SK-N-SH (cell line): ENCODE measurements at regions not wholly inside any gene's neighbourhood (a gene's known extent, or its start where the extent isn't known, plus 50 kb on each side); places are given as distances from the start of the nearest gene placed in this dataset.

Experiments
- RCOR1 ChIP-seq: fragments of 150-350 bp; IDR thresholded peaks from 2 replicates; pipeline ENCODE4 v1.6.1; 2017; ENCODE audit warnings: antibody characterized with exemption, low read length
- RXRA ChIP-seq: IDR thresholded peaks from 2 replicates; pipeline ENCODE4 v1.4.0; 2012; ENCODE audit warnings: low read depth, mild to moderate bottlenecking, borderline replicate concordance
- SMC3 ChIP-seq: IDR thresholded peaks from 2 replicates; pipeline ENCODE4 v1.6.1; 2012; ENCODE audit warnings: low read depth, low read length, improper control_type of control experiment
- TEAD4 ChIP-seq: IDR thresholded peaks from 2 replicates; pipeline ENCODE4 v1.4.0; 2012; ENCODE audit warnings: mild to moderate bottlenecking, borderline replicate concordance; ENCODE audit not compliant: insufficient read depth
- TF ChIP-seq, protein P1 (sequence below): fragments of 200-600 bp; sonication (generic); IDR thresholded peaks from 2 replicates; pipeline ENCODE4 v1.6.1; 2017; ENCODE audit warnings: antibody characterized with exemption, mild to moderate bottlenecking, moderate library complexity
- TF ChIP-seq, protein P2 (sequence below): IDR thresholded peaks from 2 replicates; pipeline ENCODE4 v1.4.0; 2012; ENCODE audit warnings: low read depth, borderline replicate concordance
- TF ChIP-seq, protein P3 (sequence below): IDR thresholded peaks from 2 replicates; pipeline ENCODE4 v1.6.1; 2012; ENCODE audit warnings: mild to moderate bottlenecking, low read depth, low read length, moderate library complexity

DNA sequence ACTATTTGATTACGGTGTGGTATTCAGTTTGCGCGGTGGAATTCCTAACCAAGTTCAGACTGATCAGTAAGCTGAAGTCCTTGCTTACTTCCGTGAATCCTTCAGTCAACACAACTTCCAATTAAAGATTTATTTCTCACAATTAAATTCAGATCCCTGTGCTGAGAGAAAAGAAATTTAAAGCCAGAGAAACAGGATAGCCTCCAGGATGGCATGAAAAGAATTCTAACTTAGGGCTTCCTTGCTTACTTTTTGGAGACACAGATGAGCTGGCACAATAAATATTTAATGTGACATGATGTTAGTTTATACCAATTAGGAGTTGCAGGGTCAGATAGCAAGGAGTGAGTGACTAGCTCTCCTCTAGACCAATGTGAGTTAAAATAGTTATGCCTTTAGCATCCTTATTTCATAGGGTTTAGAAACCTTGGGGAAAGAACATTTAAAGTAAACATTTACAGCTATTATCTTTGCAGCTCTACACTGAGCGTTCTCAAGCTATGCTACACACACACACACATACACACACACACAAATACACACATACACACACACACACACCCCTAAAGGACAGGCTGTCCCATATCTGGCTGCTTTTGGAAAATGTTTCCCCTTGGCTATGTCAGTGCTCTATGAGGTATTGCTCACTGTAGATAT lies 151.0 kb downstream of the TRIB2 start:
- TF ChIP-seq, protein P1, sequence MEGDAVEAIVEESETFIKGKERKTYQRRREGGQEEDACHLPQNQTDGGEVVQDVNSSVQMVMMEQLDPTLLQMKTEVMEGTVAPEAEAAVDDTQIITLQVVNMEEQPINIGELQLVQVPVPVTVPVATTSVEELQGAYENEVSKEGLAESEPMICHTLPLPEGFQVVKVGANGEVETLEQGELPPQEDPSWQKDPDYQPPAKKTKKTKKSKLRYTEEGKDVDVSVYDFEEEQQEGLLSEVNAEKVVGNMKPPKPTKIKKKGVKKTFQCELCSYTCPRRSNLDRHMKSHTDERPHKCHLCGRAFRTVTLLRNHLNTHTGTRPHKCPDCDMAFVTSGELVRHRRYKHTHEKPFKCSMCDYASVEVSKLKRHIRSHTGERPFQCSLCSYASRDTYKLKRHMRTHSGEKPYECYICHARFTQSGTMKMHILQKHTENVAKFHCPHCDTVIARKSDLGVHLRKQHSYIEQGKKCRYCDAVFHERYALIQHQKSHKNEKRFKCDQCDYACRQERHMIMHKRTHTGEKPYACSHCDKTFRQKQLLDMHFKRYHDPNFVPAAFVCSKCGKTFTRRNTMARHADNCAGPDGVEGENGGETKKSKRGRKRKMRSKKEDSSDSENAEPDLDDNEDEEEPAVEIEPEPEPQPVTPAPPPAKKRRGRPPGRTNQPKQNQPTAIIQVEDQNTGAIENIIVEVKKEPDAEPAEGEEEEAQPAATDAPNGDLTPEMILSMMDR = no peak
- TF ChIP-seq RCOR1 (no peak), SMC3 (no peak), TEAD4 (no peak), RXRA (no peak)
- TF ChIP-seq, protein P2, sequence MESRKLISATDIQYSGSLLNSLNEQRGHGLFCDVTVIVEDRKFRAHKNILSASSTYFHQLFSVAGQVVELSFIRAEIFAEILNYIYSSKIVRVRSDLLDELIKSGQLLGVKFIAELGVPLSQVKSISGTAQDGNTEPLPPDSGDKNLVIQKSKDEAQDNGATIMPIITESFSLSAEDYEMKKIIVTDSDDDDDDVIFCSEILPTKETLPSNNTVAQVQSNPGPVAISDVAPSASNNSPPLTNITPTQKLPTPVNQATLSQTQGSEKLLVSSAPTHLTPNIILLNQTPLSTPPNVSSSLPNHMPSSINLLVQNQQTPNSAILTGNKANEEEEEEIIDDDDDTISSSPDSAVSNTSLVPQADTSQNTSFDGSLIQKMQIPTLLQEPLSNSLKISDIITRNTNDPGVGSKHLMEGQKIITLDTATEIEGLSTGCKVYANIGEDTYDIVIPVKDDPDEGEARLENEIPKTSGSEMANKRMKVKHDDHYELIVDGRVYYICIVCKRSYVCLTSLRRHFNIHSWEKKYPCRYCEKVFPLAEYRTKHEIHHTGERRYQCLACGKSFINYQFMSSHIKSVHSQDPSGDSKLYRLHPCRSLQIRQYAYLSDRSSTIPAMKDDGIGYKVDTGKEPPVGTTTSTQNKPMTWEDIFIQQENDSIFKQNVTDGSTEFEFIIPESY = no peak
- TF ChIP-seq, protein P3, sequence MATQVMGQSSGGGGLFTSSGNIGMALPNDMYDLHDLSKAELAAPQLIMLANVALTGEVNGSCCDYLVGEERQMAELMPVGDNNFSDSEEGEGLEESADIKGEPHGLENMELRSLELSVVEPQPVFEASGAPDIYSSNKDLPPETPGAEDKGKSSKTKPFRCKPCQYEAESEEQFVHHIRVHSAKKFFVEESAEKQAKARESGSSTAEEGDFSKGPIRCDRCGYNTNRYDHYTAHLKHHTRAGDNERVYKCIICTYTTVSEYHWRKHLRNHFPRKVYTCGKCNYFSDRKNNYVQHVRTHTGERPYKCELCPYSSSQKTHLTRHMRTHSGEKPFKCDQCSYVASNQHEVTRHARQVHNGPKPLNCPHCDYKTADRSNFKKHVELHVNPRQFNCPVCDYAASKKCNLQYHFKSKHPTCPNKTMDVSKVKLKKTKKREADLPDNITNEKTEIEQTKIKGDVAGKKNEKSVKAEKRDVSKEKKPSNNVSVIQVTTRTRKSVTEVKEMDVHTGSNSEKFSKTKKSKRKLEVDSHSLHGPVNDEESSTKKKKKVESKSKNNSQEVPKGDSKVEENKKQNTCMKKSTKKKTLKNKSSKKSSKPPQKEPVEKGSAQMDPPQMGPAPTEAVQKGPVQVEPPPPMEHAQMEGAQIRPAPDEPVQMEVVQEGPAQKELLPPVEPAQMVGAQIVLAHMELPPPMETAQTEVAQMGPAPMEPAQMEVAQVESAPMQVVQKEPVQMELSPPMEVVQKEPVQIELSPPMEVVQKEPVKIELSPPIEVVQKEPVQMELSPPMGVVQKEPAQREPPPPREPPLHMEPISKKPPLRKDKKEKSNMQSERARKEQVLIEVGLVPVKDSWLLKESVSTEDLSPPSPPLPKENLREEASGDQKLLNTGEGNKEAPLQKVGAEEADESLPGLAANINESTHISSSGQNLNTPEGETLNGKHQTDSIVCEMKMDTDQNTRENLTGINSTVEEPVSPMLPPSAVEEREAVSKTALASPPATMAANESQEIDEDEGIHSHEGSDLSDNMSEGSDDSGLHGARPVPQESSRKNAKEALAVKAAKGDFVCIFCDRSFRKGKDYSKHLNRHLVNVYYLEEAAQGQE = no peak
